K562 (cell line): ENCODE measurements at regions not wholly inside any gene's neighbourhood (a gene's known extent, or its start where the extent isn't known, plus 50 kb on each side); places are given as distances from the start of the nearest gene placed in this dataset.

Source experiments
- FOS ChIP-seq: IDR thresholded peaks from 3 replicates; pipeline ENCODE4 v1.6.1; 2011; ENCODE audit not compliant: insufficient read length; ENCODE audit errors: extremely low read depth
- ZNF232 ChIP-seq: sonication (generic); formaldehyde crosslinking; IDR thresholded peaks from 2 replicates; pipeline ENCODE4 v1.8.0; 2022; ENCODE audit warnings: mild to moderate bottlenecking, missing genetic modification reagents

GRCh38 chr2:22406625-22407024 lies 978.4 kb upstream of the KLHL29 start:
- TF ChIP-seq FOS (no peak), ZNF232 (no peak)
